GM10266 (cell line): ENCODE measurements at regions not wholly inside any gene's neighbourhood (a gene's known extent, or its start where the extent isn't known, plus 50 kb on each side); places are given as distances from the start of the nearest gene placed in this dataset.

Experiments
- DNase-seq: peaks from one replicate; pipeline ENCODE4 v3.0.0; 2012; ENCODE audit errors: extremely low spot score
- CTCF ChIP-seq: IDR thresholded peaks from 2 replicates; pipeline ENCODE4 v1.5.1; 2012; ENCODE audit warnings: mild to moderate bottlenecking, low read depth; ENCODE audit not compliant: control insufficient read depth, insufficient read depth; ENCODE audit errors: missing control alignments

- no peak for DNase-seq
- no peak for TF ChIP-seq CTCF
These were observed 331.5 kb upstream of the SLCO3A1 start for GRCh38 chr15:91521996-91522395.

GRCh38 chr15:91522605-91523332 lies 330.7 kb upstream of the SLCO3A1 start:
- DNase-seq = no peak
- no peak for TF ChIP-seq CTCF

GRCh38 chr15:91523596-91523995 lies 329.9 kb upstream of the SLCO3A1 start:
- no peak for DNase-seq
- no peak for TF ChIP-seq CTCF

GRCh38 chr15:91524534-91524933 lies 329.0 kb upstream of the SLCO3A1 start:
- no peak for DNase-seq
- TF ChIP-seq CTCF = no peak

GRCh38 chr15:91525751-91526150 lies 327.8 kb upstream of the SLCO3A1 start:
- no peak for DNase-seq
- no peak for TF ChIP-seq CTCF

- no peak for TF ChIP-seq CTCF
- DNase-seq = no peak
These were observed 327.1 kb upstream of the SLCO3A1 start for GRCh38 chr15:91526424-91526823.

GRCh38 chr15:91528801-91529200 lies 324.7 kb upstream of the SLCO3A1 start:
- TF ChIP-seq CTCF = no peak
- no peak for DNase-seq
